NB4 (cell line): ENCODE measurements at regions not wholly inside any gene's neighbourhood (a gene's known extent, or its start where the extent isn't known, plus 50 kb on each side); places are given as distances from the start of the nearest gene placed in this dataset.

Source experiments
- POLR2A ChIP-seq: IDR thresholded peaks from 2 replicates; pipeline ENCODE4 v1.6.1; 2011; ENCODE audit warnings: mild to moderate bottlenecking; ENCODE audit not compliant: insufficient read length; ENCODE audit errors: extremely low read depth
- TF ChIP-seq, protein P1 (sequence below): IDR thresholded peaks from one replicate; pipeline ENCODE4 v1.5.1; 2012; ENCODE audit warnings: low read depth, low read length

DNA sequence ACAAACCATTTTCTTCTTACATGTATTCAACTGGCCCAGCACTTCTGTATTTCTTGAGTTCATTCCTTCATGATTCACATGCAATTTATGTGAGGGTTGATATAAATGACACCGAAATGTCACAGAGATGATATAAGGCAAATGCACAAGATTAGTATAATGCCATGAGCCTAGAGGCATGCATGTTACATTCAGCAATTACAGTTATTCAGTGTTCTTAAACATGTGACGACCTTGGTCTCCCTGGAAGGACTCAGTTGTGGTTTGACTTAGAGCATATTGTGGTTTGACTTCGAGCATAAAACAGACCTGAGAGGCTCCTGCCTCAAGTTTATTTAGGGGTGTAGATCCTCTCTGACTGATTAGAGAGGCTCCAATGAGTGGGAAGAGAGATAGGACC lies 752.1 kb upstream of the POM121L12 start:
- no peak for TF ChIP-seq POLR2A
- TF ChIP-seq, protein P1, sequence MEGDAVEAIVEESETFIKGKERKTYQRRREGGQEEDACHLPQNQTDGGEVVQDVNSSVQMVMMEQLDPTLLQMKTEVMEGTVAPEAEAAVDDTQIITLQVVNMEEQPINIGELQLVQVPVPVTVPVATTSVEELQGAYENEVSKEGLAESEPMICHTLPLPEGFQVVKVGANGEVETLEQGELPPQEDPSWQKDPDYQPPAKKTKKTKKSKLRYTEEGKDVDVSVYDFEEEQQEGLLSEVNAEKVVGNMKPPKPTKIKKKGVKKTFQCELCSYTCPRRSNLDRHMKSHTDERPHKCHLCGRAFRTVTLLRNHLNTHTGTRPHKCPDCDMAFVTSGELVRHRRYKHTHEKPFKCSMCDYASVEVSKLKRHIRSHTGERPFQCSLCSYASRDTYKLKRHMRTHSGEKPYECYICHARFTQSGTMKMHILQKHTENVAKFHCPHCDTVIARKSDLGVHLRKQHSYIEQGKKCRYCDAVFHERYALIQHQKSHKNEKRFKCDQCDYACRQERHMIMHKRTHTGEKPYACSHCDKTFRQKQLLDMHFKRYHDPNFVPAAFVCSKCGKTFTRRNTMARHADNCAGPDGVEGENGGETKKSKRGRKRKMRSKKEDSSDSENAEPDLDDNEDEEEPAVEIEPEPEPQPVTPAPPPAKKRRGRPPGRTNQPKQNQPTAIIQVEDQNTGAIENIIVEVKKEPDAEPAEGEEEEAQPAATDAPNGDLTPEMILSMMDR, result no peak
